Natural killer cell treated with Interleukin-12 subunit alpha and Interleukin-12 subunit beta and Interleukin-15 and Interleukin-18, amount 100 ng/mL, for 72 hours (primary cell): ENCODE measurements at regions not wholly inside any gene's neighbourhood (a gene's known extent, or its start where the extent isn't known, plus 50 kb on each side); places are given as distances from the start of the nearest gene placed in this dataset.
"Not testable (repeated sequence)": the region's sequence is repeated elsewhere in the genome, so short reads cannot be mapped to it uniquely, and the experiment has no call there.

Experiments
- ATAC-seq, 2 donors: fragments of 150-1000 bp; cut with Tn5 transposase in 1 of 2; sonication (Bioruptor Pico), chemical (Tn5 transposase) in 1 of 2; 2 replicates each; pipeline ENCODE4 v1.10.0; 2021
- DNase-seq: peaks from one replicate; pipeline ENCODE4 v3.0.0; 2022; ENCODE audit warnings: low spot score
- H3K27ac Mint-ChIP-seq, 2 donors: 1 replicate in 1 of 2; 2 replicates in 1 of 2; pipeline ENCODE4 v1.8.0; 2022; ENCODE audit warnings: mixed read lengths in 2 of 2, mild to moderate bottlenecking in 1 of 2, moderate library complexity in 1 of 2
- H3K27me3 Mint-ChIP-seq, 2 donors: 1 replicate in 1 of 2; 2 replicates in 1 of 2; pipeline ENCODE4 v1.8.0; 2022; ENCODE audit warnings: mixed read lengths in 2 of 2
- H3K36me3 Mint-ChIP-seq: one replicate; pipeline ENCODE4 v1.8.0; 2022; ENCODE audit warnings: mixed read lengths
- H3K4me1 Mint-ChIP-seq, 2 donors: 1 replicate in 1 of 2; 2 replicates in 1 of 2; pipeline ENCODE4 v1.8.0; 2022; ENCODE audit warnings: low read depth in 2 of 2, mixed read lengths in 2 of 2, mild to moderate bottlenecking in 1 of 2
- H3K4me3 Mint-ChIP-seq: one replicate; pipeline ENCODE4 v1.8.0; 2022; ENCODE audit warnings: mixed read lengths
- H3K9me3 Mint-ChIP-seq: 2 replicates; pipeline ENCODE4 v1.8.0; 2022; ENCODE audit warnings: mixed read lengths

DNA sequence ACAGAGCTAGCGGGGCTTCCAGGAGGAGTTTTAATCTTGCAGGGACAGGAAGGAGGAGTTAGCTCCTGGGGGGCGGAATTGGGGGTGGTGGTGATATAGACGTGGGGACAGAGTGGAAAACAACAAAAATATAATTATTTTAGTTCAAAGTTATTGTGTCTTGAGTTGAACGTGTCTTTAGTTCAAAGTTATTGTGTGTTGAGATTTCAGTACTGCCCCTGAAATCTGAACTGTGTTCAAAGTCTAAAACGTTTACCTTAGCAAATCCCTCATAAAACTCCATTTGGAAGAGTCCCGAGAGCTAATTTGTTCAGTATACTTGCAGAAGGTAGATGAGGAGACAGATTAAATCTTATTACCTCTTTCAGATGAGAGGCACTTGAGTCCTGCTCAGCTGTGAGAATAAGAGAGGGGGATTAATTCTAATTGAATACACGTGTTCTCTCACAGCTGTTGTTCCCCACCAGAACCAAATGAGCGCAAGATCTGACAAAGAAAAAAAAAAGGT, 132.4 kb upstream of the ALDH3B2 start:
- Mint-ChIP-seq H3K4me1 (peaks cover 0 to 11% of the 10 kb centered on the region in 2 donors), H3K4me3 (peak overlapping the region; percentile 84)
- not testable (repeated sequence) for ATAC-seq, H3K9me3 Mint-ChIP-seq, H3K27me3 Mint-ChIP-seq, H3K36me3 Mint-ChIP-seq, H3K27ac Mint-ChIP-seq, DNase-seq

- ATAC-seq = not testable (repeated sequence)
- peak overlapping the region; percentile 84 for H3K4me3 Mint-ChIP-seq
- peak overlapping the region in 1 of 2 donors; percentile 90 for H3K27ac Mint-ChIP-seq
These were observed 131.8 kb upstream of the ALDH3B2 start for GRCh38 chr11:67806183-67806582.

DNA sequence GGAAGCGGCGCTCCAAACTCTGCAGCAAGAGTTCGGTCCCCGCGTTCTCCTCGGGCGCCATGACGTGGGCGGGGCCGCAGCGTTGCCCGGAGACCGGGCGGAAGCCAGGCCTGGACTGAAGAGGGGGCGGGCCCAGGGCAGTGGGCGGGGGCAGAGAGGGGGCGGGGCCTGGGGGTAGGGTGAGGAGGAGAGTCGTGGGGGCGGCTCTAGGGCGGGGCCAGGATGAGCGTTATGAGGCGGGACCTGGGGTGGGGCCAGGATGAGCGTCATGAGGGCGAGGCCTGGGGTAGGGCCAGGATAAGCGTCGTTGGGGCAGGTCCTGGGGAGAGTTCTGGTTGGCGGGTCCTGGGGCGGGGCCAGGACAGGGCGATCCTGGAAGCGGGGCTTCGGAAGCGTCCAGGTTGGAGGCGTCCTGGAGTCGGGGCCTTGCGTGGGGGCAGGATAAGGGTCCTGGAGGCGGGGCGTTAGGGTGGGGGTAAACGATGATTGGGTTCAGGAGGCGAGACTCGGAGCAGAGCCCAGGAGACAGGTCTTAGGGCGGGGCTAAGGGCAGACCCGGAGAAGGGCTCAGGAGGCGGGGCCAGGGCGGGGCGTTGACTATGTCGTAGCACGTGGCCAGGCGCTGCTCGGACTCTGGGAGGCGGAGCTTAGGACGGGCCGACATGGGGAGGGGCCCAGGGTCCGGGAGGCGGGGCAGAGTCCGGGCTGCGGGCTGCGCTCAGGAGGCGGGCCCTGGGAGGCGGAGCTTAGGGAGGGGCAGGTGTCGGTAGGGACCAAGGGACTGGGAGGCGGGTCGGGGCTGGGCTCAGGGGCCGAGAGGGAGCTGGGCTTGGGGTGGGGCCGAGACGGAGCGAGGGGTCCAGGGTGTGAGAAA, 131.1 kb upstream of the ALDH3B2 start:
- H3K9me3 Mint-ChIP-seq, H3K27me3 Mint-ChIP-seq, H3K36me3 Mint-ChIP-seq: not testable (repeated sequence)
- DNase-seq (peak; percentile 99), ATAC-seq (peak; percentile 99 to 100)
- H3K4me3 Mint-ChIP-seq = peak overlapping the region; percentile 84
- H3K27ac Mint-ChIP-seq = peak overlapping the region; percentile 82 to 90
- H3K4me1 Mint-ChIP-seq = peaks cover 0 to 11% of the 10 kb centered on the region in 2 donors

More at GRCh38 chr11:67806183-67806582, 131.8 kb upstream of the ALDH3B2 start:
- H3K4me1 Mint-ChIP-seq = peaks cover 0 to 11% of the 10 kb centered on the region in 2 donors
- H3K9me3 Mint-ChIP-seq, H3K27me3 Mint-ChIP-seq, DNase-seq, H3K36me3 Mint-ChIP-seq: not testable (repeated sequence)

DNA sequence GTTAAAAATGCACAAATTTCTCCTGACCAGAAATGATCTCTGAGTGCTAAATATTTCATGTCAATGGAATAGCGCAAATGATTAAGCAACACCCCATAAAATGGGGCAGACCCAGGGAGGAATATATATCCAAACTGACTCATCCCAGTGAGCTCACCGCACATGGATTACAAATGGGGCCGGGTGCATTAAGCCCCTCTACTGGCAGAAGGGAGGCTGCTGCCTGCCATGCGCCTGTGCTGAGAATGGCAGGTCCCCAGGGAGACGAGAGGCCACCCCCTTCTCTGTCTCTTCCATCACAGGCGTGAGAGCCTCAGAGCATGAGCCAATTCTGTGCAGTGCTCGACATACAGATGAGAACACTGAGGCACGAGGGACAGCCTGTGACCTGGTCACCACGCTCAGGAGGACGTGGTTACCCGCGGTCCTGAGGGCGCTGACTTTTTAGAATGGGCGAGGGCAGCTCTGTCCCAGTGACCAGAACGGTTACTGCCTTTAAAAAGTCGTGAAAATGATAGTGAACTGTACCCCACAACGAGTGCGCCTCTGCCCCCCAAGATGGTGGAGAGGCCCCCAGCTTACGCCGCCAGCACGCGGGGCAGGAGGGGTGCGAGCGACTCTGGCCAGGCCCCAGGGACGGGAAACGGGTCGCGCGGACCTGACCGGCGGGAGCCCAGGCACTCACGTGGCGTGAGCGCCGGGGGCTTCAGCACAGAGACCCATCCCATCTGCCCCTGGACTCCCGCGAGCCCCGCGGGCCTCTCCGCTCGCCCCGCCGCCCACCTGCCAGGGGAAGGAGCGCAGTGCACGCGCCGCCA, 130.2 kb upstream of the ALDH3B2 start:
- H3K36me3 Mint-ChIP-seq, DNase-seq, H3K27me3 Mint-ChIP-seq, H3K9me3 Mint-ChIP-seq, ATAC-seq: not testable (repeated sequence)
- H3K4me3 Mint-ChIP-seq = peak overlapping the region; percentile 84
- peak overlapping the region; percentile 82 to 90 for H3K27ac Mint-ChIP-seq
- H3K4me1 Mint-ChIP-seq = peaks cover 0 to 11% of the 10 kb centered on the region in 2 donors

DNA sequence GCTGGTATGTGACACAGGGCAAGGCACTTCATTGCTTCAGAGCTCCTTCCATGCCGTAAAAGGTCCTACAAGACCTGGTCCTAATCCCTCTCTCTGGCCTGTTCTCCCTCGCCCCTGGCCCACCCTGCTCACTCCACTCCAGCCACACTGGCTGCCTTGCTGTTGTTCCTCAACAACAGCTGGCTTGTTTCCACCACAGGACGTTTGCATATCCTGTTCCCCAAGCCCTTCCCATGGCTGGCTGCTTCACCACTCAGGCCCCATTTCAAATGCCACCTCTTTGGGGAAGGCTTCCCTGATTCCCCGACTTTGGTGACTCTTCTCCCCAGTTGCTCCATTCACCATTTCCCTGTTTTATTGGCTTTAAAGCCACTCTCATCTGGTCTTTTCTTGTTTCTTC, 129.1 kb upstream of the ALDH3B2 start:
- H3K36me3 Mint-ChIP-seq, ATAC-seq, DNase-seq, H3K27ac Mint-ChIP-seq, H3K9me3 Mint-ChIP-seq, H3K27me3 Mint-ChIP-seq, H3K4me3 Mint-ChIP-seq: not testable (repeated sequence)
- H3K4me1 Mint-ChIP-seq = peaks cover 0 to 11% of the 10 kb centered on the region in 2 donors

DNA sequence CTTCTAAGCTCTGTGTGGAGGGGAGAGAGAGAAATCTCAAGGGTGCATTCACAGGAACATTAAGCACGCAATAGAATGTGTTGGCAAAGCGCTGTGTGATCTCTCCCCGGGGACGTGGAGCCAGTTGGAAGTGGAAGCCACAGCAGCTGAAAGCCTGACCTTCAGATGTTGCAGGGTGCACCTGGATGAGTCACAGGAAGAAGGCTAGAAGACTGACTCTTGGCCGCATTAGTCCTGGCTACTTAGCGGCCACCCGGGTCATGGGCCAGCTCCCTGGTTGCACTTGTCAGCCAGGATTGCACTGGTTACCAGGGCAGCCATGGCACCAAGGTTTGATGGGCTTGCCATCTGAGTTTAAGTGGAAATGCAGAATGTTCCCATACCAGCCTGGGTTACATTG, 128.6 kb upstream of the ALDH3B2 start:
- H3K36me3 Mint-ChIP-seq, H3K27ac Mint-ChIP-seq, ATAC-seq, DNase-seq, H3K4me3 Mint-ChIP-seq, H3K27me3 Mint-ChIP-seq, H3K9me3 Mint-ChIP-seq: not testable (repeated sequence)
- H3K4me1 Mint-ChIP-seq = peaks cover 0 to 11% of the 10 kb centered on the region in 2 donors

DNA sequence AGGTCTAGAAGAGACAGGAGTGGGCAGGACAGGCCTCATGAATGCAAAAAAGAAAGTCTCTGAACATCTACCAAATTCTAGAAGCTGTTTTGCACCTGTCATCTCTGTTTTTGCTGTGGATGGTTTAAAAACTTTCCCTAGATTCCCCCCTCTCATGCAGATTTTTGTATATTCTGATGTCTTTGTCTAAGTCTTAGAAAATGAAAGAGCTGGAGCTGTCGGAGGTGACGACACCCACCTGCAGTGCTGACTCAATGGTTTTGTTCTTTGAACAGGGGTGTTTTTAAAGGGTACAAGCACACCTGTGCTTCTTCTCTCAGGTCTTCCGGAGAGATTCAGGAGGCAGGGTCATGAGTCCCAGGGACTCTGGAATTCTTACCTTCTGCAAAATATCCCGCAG, 128.2 kb upstream of the ALDH3B2 start:
- not testable (repeated sequence) for H3K9me3 Mint-ChIP-seq, DNase-seq, ATAC-seq, H3K27ac Mint-ChIP-seq, H3K36me3 Mint-ChIP-seq, H3K27me3 Mint-ChIP-seq, H3K4me3 Mint-ChIP-seq
- H3K4me1 Mint-ChIP-seq = peaks cover 0 to 11% of the 10 kb centered on the region in 2 donors

GRCh38 chr11:67801397-67801796, 127.0 kb upstream of the ALDH3B2 start:
- ATAC-seq, H3K4me1 Mint-ChIP-seq, H3K27ac Mint-ChIP-seq, H3K36me3 Mint-ChIP-seq, DNase-seq, H3K9me3 Mint-ChIP-seq, H3K4me3 Mint-ChIP-seq, H3K27me3 Mint-ChIP-seq: not testable (repeated sequence)

GRCh38 chr11:67800591-67800990, 126.2 kb upstream of the ALDH3B2 start:
- H3K4me1 Mint-ChIP-seq, DNase-seq, ATAC-seq, H3K27ac Mint-ChIP-seq, H3K27me3 Mint-ChIP-seq, H3K36me3 Mint-ChIP-seq, H3K9me3 Mint-ChIP-seq, H3K4me3 Mint-ChIP-seq: not testable (repeated sequence)

GRCh38 chr11:67799808-67800207, 125.4 kb upstream of the ALDH3B2 start:
- H3K4me1 Mint-ChIP-seq, H3K27me3 Mint-ChIP-seq, DNase-seq, H3K4me3 Mint-ChIP-seq, H3K36me3 Mint-ChIP-seq, ATAC-seq, H3K27ac Mint-ChIP-seq, H3K9me3 Mint-ChIP-seq: not testable (repeated sequence)

DNA sequence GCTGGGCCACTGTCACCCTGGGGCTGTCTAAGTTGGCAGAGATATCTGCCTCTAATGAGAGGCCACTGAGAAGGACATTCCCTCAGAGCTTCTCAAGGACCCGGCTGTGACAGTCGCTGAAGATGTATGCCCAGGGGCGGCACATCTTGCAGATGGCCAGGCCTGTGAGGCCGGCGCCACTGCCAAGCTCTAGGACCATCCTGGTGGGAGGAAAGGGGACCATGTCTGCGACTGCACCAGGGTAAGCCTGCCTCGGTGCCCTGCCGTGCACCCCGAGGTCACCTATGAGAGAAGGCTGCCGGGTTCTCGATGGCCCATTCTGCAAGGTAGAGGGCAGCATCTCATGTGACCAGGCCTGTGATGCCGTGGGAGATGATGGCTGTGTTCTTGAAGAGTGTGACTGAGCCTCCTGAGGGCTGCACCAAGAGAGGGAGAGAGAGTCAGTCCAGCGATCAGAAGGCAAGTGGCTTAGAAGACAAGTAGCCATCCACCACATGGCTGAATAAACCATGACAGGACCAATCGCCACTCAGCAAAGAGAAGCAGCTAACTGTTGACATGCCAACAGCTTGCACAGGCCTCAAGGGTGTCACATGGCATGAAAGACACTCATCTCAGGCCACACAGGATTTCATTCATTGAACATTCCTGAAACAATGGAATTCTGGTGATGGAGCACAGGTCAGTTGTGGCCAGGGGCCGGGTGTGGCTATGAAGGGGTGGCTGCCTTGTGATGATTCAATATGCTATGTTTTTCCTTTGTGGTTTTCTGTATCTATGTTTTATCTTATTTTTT, 123.5 kb upstream of the ALDH3B2 start:
- H3K4me3 Mint-ChIP-seq, ATAC-seq, H3K9me3 Mint-ChIP-seq, H3K36me3 Mint-ChIP-seq, H3K4me1 Mint-ChIP-seq, H3K27ac Mint-ChIP-seq, DNase-seq, H3K27me3 Mint-ChIP-seq: not testable (repeated sequence)

DNA sequence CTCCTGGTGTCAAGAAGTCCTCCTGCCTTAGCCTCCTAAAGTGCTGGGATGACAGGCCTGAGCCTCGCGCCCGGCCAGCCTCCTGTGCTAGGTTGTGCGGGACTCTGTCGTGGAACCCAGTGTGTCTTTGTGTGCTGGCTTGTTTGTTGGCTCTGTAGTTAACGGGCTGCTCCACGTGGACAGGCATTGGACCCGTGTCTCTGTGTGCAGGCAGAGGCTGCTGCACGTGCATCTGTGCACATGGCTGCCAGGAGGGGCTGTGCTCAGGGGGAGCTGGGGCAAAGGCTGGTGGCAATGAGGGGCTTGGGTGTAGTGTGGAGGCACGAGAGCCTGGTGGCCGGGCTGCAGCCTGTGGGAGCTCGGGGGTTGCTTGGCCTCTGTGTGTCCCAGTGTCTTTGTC, 121.3 kb upstream of the ALDH3B2 start:
- Mint-ChIP-seq H3K4me1 (peaks cover 6 to 11% of the 10 kb centered on the region in 2 donors), H3K9me3 (no peaks in the 10 kb centered on the region), H3K4me3 (no peak overlapping the region), H3K36me3 (no peaks in the 10 kb centered on the region), H3K27ac (no peak overlapping the region), H3K27me3 (no peaks in the 10 kb centered on the region)
- no peak for DNase-seq
- ATAC-seq = no peak

DNA sequence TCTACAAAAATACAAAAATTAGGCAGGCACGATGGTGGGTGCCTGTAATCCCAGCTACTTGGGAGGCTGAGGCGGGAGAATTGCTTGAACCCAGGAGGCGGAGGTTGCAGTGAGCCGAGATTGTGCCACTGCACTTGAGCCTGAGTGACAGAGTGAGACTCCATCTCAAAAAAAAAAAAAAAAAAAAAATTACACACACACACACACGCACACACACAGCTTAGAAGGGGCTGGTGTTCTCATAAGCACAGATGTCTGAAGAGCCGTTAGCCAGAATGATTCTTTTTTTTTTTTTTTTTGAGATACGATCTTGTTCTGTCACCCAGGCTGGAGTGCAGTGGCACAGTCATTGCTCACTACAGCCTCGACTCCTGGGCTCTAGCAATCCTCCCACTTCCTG, 119.3 kb upstream of the ALDH3B2 start:
- H3K27ac Mint-ChIP-seq, DNase-seq, ATAC-seq, H3K9me3 Mint-ChIP-seq, H3K27me3 Mint-ChIP-seq, H3K4me3 Mint-ChIP-seq, H3K36me3 Mint-ChIP-seq: not testable (repeated sequence)
- H3K4me1 Mint-ChIP-seq = peaks cover 6 to 11% of the 10 kb centered on the region in 2 donors
